ENCODE measurements at regions not wholly inside any gene's neighbourhood (a gene's known extent, or its start where the extent isn't known, plus 50 kb on each side); places are given as distances from the start of the nearest gene placed in this dataset.
"Not testable (repeated sequence)": the region's sequence is repeated elsewhere in the genome, so short reads cannot be mapped to it uniquely, and the experiment has no call there.

- no peak for DNase-seq
These were observed 193.9 kb upstream of the TPM1 start for GRCh38 chr15:62848632-62849050.

GRCh38 chr15:62849316-62850106, 193.0 kb upstream of the TPM1 start:
- DNase-seq = no peak

- DNase-seq = no peak
These were observed 192.2 kb upstream of the TPM1 start for GRCh38 chr15:62850318-62850717.

- no peak for DNase-seq
These were observed 191.7 kb upstream of the TPM1 start for GRCh38 chr15:62850791-62851291.

- DNase-seq = no peak
These were observed 189.3 kb upstream of the TPM1 start for GRCh38 chr15:62853114-62853840.

GRCh38 chr15:62853841-62854225, 188.7 kb upstream of the TPM1 start:
- DNase-seq = no peak

- DNase-seq = no peak
These were observed 188.0 kb upstream of the TPM1 start for GRCh38 chr15:62854420-62855084.

- DNase-seq = no peak
These were observed 187.5 kb upstream of the TPM1 start for GRCh38 chr15:62855085-62855476.

GRCh38 chr15:62856466-62857246, 185.9 kb upstream of the TPM1 start:
- DNase-seq = no peak

GRCh38 chr15:62857411-62857853, 185.1 kb upstream of the TPM1 start:
- DNase-seq = no peak

GRCh38 chr15:62858343-62858742, 184.2 kb upstream of the TPM1 start:
- no peak for DNase-seq

GRCh38 chr15:62862717-62863116, 179.8 kb upstream of the TPM1 start:
- no peak for DNase-seq

GRCh38 chr15:62866366-62866765, 176.2 kb upstream of the TPM1 start:
- no peak for DNase-seq

- no peak for DNase-seq
These were observed 174.7 kb upstream of the TPM1 start for GRCh38 chr15:62867844-62868243.

- DNase-seq = no peak
These were observed 174.0 kb upstream of the TPM1 start for GRCh38 chr15:62868507-62868906.

GRCh38 chr15:62869116-62869515, 173.4 kb upstream of the TPM1 start:
- DNase-seq = no peak

- DNase-seq = no peak
These were observed 172.3 kb upstream of the TPM1 start for GRCh38 chr15:62870216-62870615.

GRCh38 chr15:62870701-62871100, 171.8 kb upstream of the TPM1 start:
- not testable (repeated sequence) for DNase-seq

GRCh38 chr15:62873203-62873602, 169.3 kb upstream of the TPM1 start:
- DNase-seq = no peak

- DNase-seq = no peak
These were observed 168.5 kb upstream of the TPM1 start for GRCh38 chr15:62874064-62874463.

- no peak for DNase-seq
These were observed 167.5 kb upstream of the TPM1 start for GRCh38 chr15:62874959-62875625.

GRCh38 chr15:62875626-62876021, 166.9 kb upstream of the TPM1 start:
- DNase-seq = no peak

All from NCI-H1048 (cell line).